Caco-2 (cell line): ENCODE measurements at regions not wholly inside any gene's neighbourhood (a gene's known extent, or its start where the extent isn't known, plus 50 kb on each side); places are given as distances from the start of the nearest gene placed in this dataset.

ENCODE experiments used
- BruUV-seq: library from RNA; stranded (reverse); fragments of 400-500 nt; replicated peaks from 2 replicates; lab custom pipeline; 2021; lab: Mats Ljungman, UMichigan
- CTCF ChIA-PET: fragments of 300-600 bp; sonication (Branson Sonifier 250); formaldehyde crosslinking; loops from one replicate; lab custom pipeline; 2022; ENCODE audit warnings: antibody characterized with exemption; lab: Charles Lee
- POLR2A ChIA-PET: fragments of 300-600 bp; sonication (Branson Sonifier 250); formaldehyde crosslinking; loops from one replicate; lab custom pipeline; 2022; ENCODE audit warnings: antibody characterized with exemption; lab: Charles Lee
- DNase-seq, 2 experiments: peaks; one replicate each; pipeline versions ENCODE4 v3.0.0 to v3.0.0-alpha.2; 2020 to 2022
- H3K27me3 ChIP-seq: replicated peaks from 2 replicates; pipeline ENCODE4 v1.6.0; 2011; ENCODE audit warnings: low read length; ENCODE audit not compliant: control insufficient read depth, insufficient read depth
- H3K36me3 ChIP-seq: 2 replicates; pipeline ENCODE4 v1.5.1; 2011; ENCODE audit warnings: low read length; ENCODE audit not compliant: control insufficient read depth, insufficient read depth
- H3K4me1 ChIP-seq: fragments of 250-450 bp; sonication (Bioruptor Pico); 2 replicates; pipeline ENCODE4 v1.5.1; 2020; ENCODE audit warnings: mild to moderate bottlenecking
- H3K4me3 ChIP-seq: 2 replicates; pipeline ENCODE4 v1.5.1; 2011; ENCODE audit warnings: low read depth, mild to moderate bottlenecking, control low read depth, low read length
- H3K9me3 ChIP-seq: fragments of 250-450 bp; sonication (Bioruptor Pico); 2 replicates; pipeline ENCODE4 v1.5.1; 2020; ENCODE audit warnings: mild to moderate bottlenecking, moderate library complexity
- H3K27ac Mint-ChIP-seq: one replicate; pipeline ENCODE4 v1.8.0; 2022; ENCODE audit warnings: mixed read lengths; ENCODE audit not compliant: unreplicated experiment
- H3K27me3 Mint-ChIP-seq: one replicate; pipeline ENCODE4 v1.8.0; 2022; ENCODE audit warnings: mixed read lengths; ENCODE audit not compliant: insufficient read depth, unreplicated experiment
- H3K36me3 Mint-ChIP-seq: one replicate; pipeline ENCODE4 v1.8.0; 2022; ENCODE audit warnings: mild to moderate bottlenecking, mixed read lengths; ENCODE audit not compliant: insufficient read depth, unreplicated experiment
- H3K4me1 Mint-ChIP-seq: one replicate; pipeline ENCODE4 v1.8.0; 2022; ENCODE audit warnings: low read depth, mixed read lengths; ENCODE audit not compliant: unreplicated experiment
- H3K4me3 Mint-ChIP-seq: one replicate; pipeline ENCODE4 v1.8.0; 2022; ENCODE audit warnings: mild to moderate bottlenecking, moderate library complexity, mixed read lengths; ENCODE audit not compliant: unreplicated experiment
- H3K9me3 Mint-ChIP-seq: one replicate; pipeline ENCODE4 v1.8.0; 2022; ENCODE audit warnings: mixed read lengths; ENCODE audit not compliant: unreplicated experiment
- CTCF ChIP-seq, 2 experiments: fragments of 200-600 bp in 1 of 2; IDR thresholded peaks; 1 replicate in 1 of 2; 2 replicates in 1 of 2; pipeline versions ENCODE4 v1.5.1 to v1.8.0; 2011 to 2022; ENCODE audit warnings: antibody characterized with exemption in 1 of 2, control low read depth in 1 of 2, inconsistent platforms in 1 of 2, low read depth in 1 of 2, low read length in 1 of 2, mild to moderate bottlenecking in 1 of 2, moderate library complexity in 1 of 2; ENCODE audit not compliant: insufficient read depth in 1 of 2, severe bottlenecking in 1 of 2, unreplicated experiment in 1 of 2
- intact Hi-C: fragments of 100-400 bp; cut with micrococcal nuclease; formaldehyde crosslinking; loops from one replicate; pipeline ENCODE4 v1.10.0; 2022; ENCODE audit not compliant: unreplicated experiment

DNA sequence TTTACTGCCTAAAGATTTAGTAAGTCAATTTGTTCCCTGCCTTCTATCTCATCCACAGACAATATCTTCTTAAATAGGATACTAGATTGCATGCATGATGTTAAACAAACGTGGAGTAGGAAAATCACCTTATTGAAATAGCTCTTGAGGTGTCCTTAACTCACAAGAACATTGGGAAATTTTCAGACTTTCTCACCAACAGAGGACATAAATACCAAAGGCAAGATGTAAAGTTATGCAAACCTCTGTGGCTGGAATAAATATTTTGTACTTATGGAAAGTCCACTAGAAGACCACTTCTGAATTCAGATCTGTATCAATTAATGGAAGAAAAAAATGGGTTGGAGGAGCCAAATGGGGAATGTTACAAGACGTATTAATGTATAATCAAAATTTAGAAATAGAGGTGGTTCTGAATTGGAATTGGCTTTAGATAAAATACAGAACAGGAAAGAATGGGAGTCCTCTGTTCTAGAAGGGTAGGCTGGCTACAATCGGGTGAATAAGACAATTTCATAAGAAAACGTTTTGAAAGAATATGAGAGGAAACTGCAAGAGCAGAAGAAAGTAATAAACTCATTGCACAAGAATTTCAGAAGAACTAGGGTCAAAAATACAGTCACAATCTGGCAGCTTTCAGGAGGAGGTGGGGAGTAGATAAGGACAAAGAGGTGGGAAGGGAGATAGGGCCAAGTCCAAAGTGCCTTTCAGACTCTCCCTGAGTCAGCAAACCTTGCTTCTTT lies 69.3 kb upstream of the FN1 start:
- no peaks in the 10 kb centered on the region for H3K27me3 ChIP-seq
- intact Hi-C loops = loop anchor here (1.0 to 5.0 kb wide), 6 partner anchors 86 to 412 kb away; no protein-coding TSS in a partner anchor
- H3K9me3 ChIP-seq = no peaks in the 10 kb centered on the region
- Mint-ChIP-seq H3K4me1 (peaks cover 38% of the 10 kb centered on the region), H3K27ac (peak overlapping the region; percentile 46), H3K4me3 (peak overlapping the region; percentile 54), H3K36me3 (no peaks in the 10 kb centered on the region), H3K9me3 (no peaks in the 10 kb centered on the region), H3K27me3 (no peaks in the 10 kb centered on the region)
- CTCF ChIA-PET = interaction anchor here (0.9 kb wide), 1 partner anchor 131 kb away, joined by 3 read pairs; no protein-coding TSS in a partner anchor
- POLR2A ChIA-PET = no interaction called here
- DNase-seq = peak; percentile 68 to 70
- peaks cover 42% of the 10 kb centered on the region for H3K4me1 ChIP-seq
- no peak overlapping the region for H3K4me3 ChIP-seq
- no peaks in the 10 kb centered on the region for H3K36me3 ChIP-seq
- BruUV-seq = no TSS peak
- no peak for TF ChIP-seq CTCF (IDR thresholded peaks at IDR 0.05; ENCODE audit: insufficient read depth in 1 of 2, low read depth in 1 of 2, low read length in 1 of 2, severe bottlenecking in 1 of 2, unreplicated experiment in 1 of 2)

- H3K27me3 ChIP-seq = no peaks in the 10 kb centered on the region
- peak overlapping the region; percentile 54 for H3K4me3 Mint-ChIP-seq
- POLR2A ChIA-PET = no interaction called here
- no peaks in the 10 kb centered on the region for H3K9me3 Mint-ChIP-seq
- H3K4me1 Mint-ChIP-seq = peaks cover 40% of the 10 kb centered on the region
- H3K27me3 Mint-ChIP-seq = no peaks in the 10 kb centered on the region
- TF ChIP-seq CTCF (IDR thresholded peaks at IDR 0.05; ENCODE audit: insufficient read depth in 1 of 2, low read depth in 1 of 2, low read length in 1 of 2, severe bottlenecking in 1 of 2, unreplicated experiment in 1 of 2) = no peak
- intact Hi-C loops = loop anchor here (2.0 kb wide), 2 partner anchors 86 to 290 kb away; no protein-coding TSS in a partner anchor
- CTCF ChIA-PET = no interaction called here
- H3K9me3 ChIP-seq = no peaks in the 10 kb centered on the region
- peaks cover 42% of the 10 kb centered on the region for H3K4me1 ChIP-seq
- BruUV-seq = no TSS peak
- H3K27ac Mint-ChIP-seq = peak overlapping the region; percentile 46
- no peak for DNase-seq
- H3K36me3 ChIP-seq = no peaks in the 10 kb centered on the region
- H3K4me3 ChIP-seq = no peak overlapping the region
- no peaks in the 10 kb centered on the region for H3K36me3 Mint-ChIP-seq
Measured at GRCh38 chr2:215504547-215504946, 68.7 kb upstream of the FN1 start.

- no TSS peak for BruUV-seq
- Mint-ChIP-seq H3K27me3 (no peaks in the 10 kb centered on the region), H3K27ac (no peak overlapping the region), H3K4me3 (no peak overlapping the region), H3K4me1 (peaks cover 51% of the 10 kb centered on the region), H3K9me3 (peaks cover 10% of the 10 kb centered on the region), H3K36me3 (no peaks in the 10 kb centered on the region)
- H3K9me3 ChIP-seq = no peaks in the 10 kb centered on the region
- CTCF ChIA-PET = no interaction called here
- intact Hi-C loops = no loop called here
- no peaks in the 10 kb centered on the region for H3K36me3 ChIP-seq
- H3K4me1 ChIP-seq = peaks cover 42% of the 10 kb centered on the region
- POLR2A ChIA-PET = no interaction called here
- no peak for TF ChIP-seq CTCF (IDR thresholded peaks at IDR 0.05; ENCODE audit: insufficient read depth in 1 of 2, low read depth in 1 of 2, low read length in 1 of 2, severe bottlenecking in 1 of 2, unreplicated experiment in 1 of 2)
- H3K27me3 ChIP-seq = no peaks in the 10 kb centered on the region
- no peak overlapping the region for H3K4me3 ChIP-seq
- no peak for DNase-seq
Measured at GRCh38 chr2:215503381-215503780, 67.5 kb upstream of the FN1 start.
